ENCODE measurements at regions not wholly inside any gene's neighbourhood (a gene's known extent, or its start where the extent isn't known, plus 50 kb on each side); places are given as distances from the start of the nearest gene placed in this dataset.

GRCh38 chr2:119104414-119104813 is 54.1 kb downstream of the C1QL2 start:
- no peak for DNase-seq (ENCODE audit: low read depth in 2 of 2)

GRCh38 chr2:119102964-119103363 is 55.6 kb downstream of the C1QL2 start:
- no peak for DNase-seq (ENCODE audit: low read depth in 2 of 2)

GRCh38 chr2:119088416-119088815 is 70.1 kb downstream of the C1QL2 start:
- no peak for DNase-seq (ENCODE audit: low read depth in 2 of 2)

- no peak for DNase-seq (ENCODE audit: low read depth in 2 of 2)
Measured at GRCh38 chr2:119086327-119086726, 72.2 kb downstream of the C1QL2 start.

GRCh38 chr2:119085613-119086012 is 72.9 kb downstream of the C1QL2 start:
- no peak for DNase-seq (ENCODE audit: low read depth in 2 of 2)

- DNase-seq (ENCODE audit: low read depth in 2 of 2): no peak
Measured at GRCh38 chr2:119083416-119083815, 75.1 kb downstream of the C1QL2 start.

GRCh38 chr2:119082821-119083400 is 75.6 kb downstream of the C1QL2 start:
- DNase-seq (ENCODE audit: low read depth in 2 of 2): no peak

GRCh38 chr2:119078796-119079195 is 79.8 kb downstream of the C1QL2 start:
- no peak for DNase-seq (ENCODE audit: low read depth in 2 of 2)

GRCh38 chr2:119076713-119077112 is 81.8 kb downstream of the C1QL2 start:
- no peak for DNase-seq (ENCODE audit: low read depth in 2 of 2)

- no peak for DNase-seq (ENCODE audit: low read depth in 2 of 2)
Measured at GRCh38 chr2:119073213-119073612, 85.3 kb downstream of the C1QL2 start.

- no peak for DNase-seq (ENCODE audit: low read depth in 2 of 2)
Measured at GRCh38 chr2:119071476-119071875, 87.1 kb downstream of the C1QL2 start.

- DNase-seq (ENCODE audit: low read depth in 2 of 2): no peak
Measured at GRCh38 chr2:119069781-119070180, 88.8 kb downstream of the C1QL2 start.

- DNase-seq (ENCODE audit: low read depth in 2 of 2): no peak
Measured at GRCh38 chr2:119068154-119068725, 90.3 kb downstream of the C1QL2 start.

- no peak for DNase-seq (ENCODE audit: low read depth in 2 of 2)
Measured at GRCh38 chr2:119066272-119066804, 92.2 kb downstream of the C1QL2 start.

- DNase-seq (ENCODE audit: low read depth in 2 of 2): no peak
Measured at GRCh38 chr2:119065146-119065545, 93.4 kb downstream of the C1QL2 start.

GRCh38 chr2:119064567-119064966 is 94.0 kb downstream of the C1QL2 start:
- no peak for DNase-seq (ENCODE audit: low read depth in 2 of 2)

- DNase-seq (ENCODE audit: low read depth in 2 of 2): no peak
Measured at GRCh38 chr2:119063177-119063576, 95.4 kb downstream of the C1QL2 start.

GRCh38 chr2:119062652-119063051 is 95.9 kb downstream of the C1QL2 start:
- DNase-seq (ENCODE audit: low read depth in 2 of 2): no peak

GRCh38 chr2:119062179-119062578 is 96.4 kb downstream of the C1QL2 start:
- DNase-seq (ENCODE audit: low read depth in 2 of 2): no peak

- no peak for DNase-seq (ENCODE audit: low read depth in 2 of 2)
Measured at GRCh38 chr2:119059940-119060339, 98.6 kb downstream of the C1QL2 start.

GRCh38 chr2:119059287-119059686 is 99.3 kb downstream of the C1QL2 start:
- DNase-seq (ENCODE audit: low read depth in 2 of 2): no peak

GRCh38 chr2:119053700-119054436 is 104.7 kb downstream of the C1QL2 start:
- no peak for DNase-seq (ENCODE audit: low read depth in 2 of 2)

- no peak for DNase-seq (ENCODE audit: low read depth in 2 of 2)
Measured at GRCh38 chr2:119051263-119051662, 107.3 kb downstream of the C1QL2 start.
